ENCODE measurements at regions not wholly inside any gene's neighbourhood (a gene's known extent, or its start where the extent isn't known, plus 50 kb on each side); places are given as distances from the start of the nearest gene placed in this dataset.

GRCh38 chr1:87603626-87604025, 274.9 kb downstream of the LMO4 start:
- TF ChIP-seq, protein P1, sequence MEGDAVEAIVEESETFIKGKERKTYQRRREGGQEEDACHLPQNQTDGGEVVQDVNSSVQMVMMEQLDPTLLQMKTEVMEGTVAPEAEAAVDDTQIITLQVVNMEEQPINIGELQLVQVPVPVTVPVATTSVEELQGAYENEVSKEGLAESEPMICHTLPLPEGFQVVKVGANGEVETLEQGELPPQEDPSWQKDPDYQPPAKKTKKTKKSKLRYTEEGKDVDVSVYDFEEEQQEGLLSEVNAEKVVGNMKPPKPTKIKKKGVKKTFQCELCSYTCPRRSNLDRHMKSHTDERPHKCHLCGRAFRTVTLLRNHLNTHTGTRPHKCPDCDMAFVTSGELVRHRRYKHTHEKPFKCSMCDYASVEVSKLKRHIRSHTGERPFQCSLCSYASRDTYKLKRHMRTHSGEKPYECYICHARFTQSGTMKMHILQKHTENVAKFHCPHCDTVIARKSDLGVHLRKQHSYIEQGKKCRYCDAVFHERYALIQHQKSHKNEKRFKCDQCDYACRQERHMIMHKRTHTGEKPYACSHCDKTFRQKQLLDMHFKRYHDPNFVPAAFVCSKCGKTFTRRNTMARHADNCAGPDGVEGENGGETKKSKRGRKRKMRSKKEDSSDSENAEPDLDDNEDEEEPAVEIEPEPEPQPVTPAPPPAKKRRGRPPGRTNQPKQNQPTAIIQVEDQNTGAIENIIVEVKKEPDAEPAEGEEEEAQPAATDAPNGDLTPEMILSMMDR (IDR thresholded peaks at IDR 0.05; ENCODE audit: low read length), result no peak
- TF ChIP-seq EZH2 (optimal IDR thresholded peaks at IDR 0.05; ENCODE audit: low read depth, low read length) (no peak), EZH2phosphoT487 (IDR thresholded peaks at IDR 0.05; ENCODE audit: low read length) (no peak)
